HG03439 (cell line): ENCODE measurements at regions not wholly inside any gene's neighbourhood (a gene's known extent, or its start where the extent isn't known, plus 50 kb on each side); places are given as distances from the start of the nearest gene placed in this dataset.

Experiments used
- ATAC-seq: cut with Tn5 transposase; IDR thresholded peaks from one replicate; pipeline ENCODE4 v1.9.1; 2021; ENCODE audit warnings: mild to moderate bottlenecking, moderate library complexity; ENCODE audit not compliant: unreplicated experiment

GRCh38 chr1:98427664-98428063 lies 233.9 kb upstream of the SNX7 start:
- ATAC-seq = no peak

GRCh38 chr1:98426092-98426491 lies 235.4 kb upstream of the SNX7 start:
- ATAC-seq = no peak

GRCh38 chr1:98422816-98423215 lies 238.7 kb upstream of the SNX7 start:
- no peak for ATAC-seq

- no peak for ATAC-seq
Observed at GRCh38 chr1:98421085-98421435, 240.5 kb upstream of the SNX7 start.

- no peak for ATAC-seq
Observed at GRCh38 chr1:98420376-98421084, 241.0 kb upstream of the SNX7 start.

- no peak for ATAC-seq
Observed at GRCh38 chr1:98417820-98418219, 243.7 kb upstream of the SNX7 start.

- ATAC-seq = no peak
Observed at GRCh38 chr1:98410082-98410481, 251.4 kb upstream of the SNX7 start.

GRCh38 chr1:98406352-98407088 lies 255.0 kb upstream of the SNX7 start:
- ATAC-seq = no peak

- ATAC-seq = peak; percentile 92
Observed at GRCh38 chr1:98405581-98406074, 255.9 kb upstream of the SNX7 start.

- ATAC-seq = no peak
Observed at GRCh38 chr1:98404866-98405265, 256.7 kb upstream of the SNX7 start.

- ATAC-seq = no peak
Observed at GRCh38 chr1:98403963-98404480, 257.5 kb upstream of the SNX7 start.

- no peak for ATAC-seq
Observed at GRCh38 chr1:98402860-98403259, 258.7 kb upstream of the SNX7 start.

- no peak for ATAC-seq
Observed at GRCh38 chr1:98400446-98400845, 261.1 kb upstream of the SNX7 start.

- ATAC-seq = no peak
Observed at GRCh38 chr1:98399218-98399617, 262.3 kb upstream of the SNX7 start.

GRCh38 chr1:98398649-98399048 lies 262.9 kb upstream of the SNX7 start:
- ATAC-seq = no peak

- ATAC-seq = no peak
Observed at GRCh38 chr1:98398092-98398491, 263.4 kb upstream of the SNX7 start.

GRCh38 chr1:98393719-98394118 lies 267.8 kb upstream of the SNX7 start:
- no peak for ATAC-seq

GRCh38 chr1:98391175-98391574 lies 270.3 kb upstream of the SNX7 start:
- no peak for ATAC-seq

- ATAC-seq = no peak
Observed at GRCh38 chr1:98389809-98390208, 271.7 kb upstream of the SNX7 start.

GRCh38 chr1:98388441-98388840 lies 273.1 kb upstream of the SNX7 start:
- ATAC-seq = no peak

GRCh38 chr1:98387701-98388100 lies 273.8 kb upstream of the SNX7 start:
- ATAC-seq = no peak
